Erythroblast (primary cell): ENCODE measurements at regions not wholly inside any gene's neighbourhood (a gene's known extent, or its start where the extent isn't known, plus 50 kb on each side); places are given as distances from the start of the nearest gene placed in this dataset.

ENCODE experiments used
- GATA1 ChIP-seq: IDR thresholded peaks from 2 replicates; pipeline ENCODE4 v1.6.1; 2011; ENCODE audit warnings: low read depth, mild to moderate bottlenecking, control low read depth, low read length, moderate library complexity
- POLR2A ChIP-seq: IDR thresholded peaks from 2 replicates; pipeline ENCODE4 v1.6.1; 2011; ENCODE audit warnings: mild to moderate bottlenecking, low read length

GRCh38 chr3:6679510-6679909, 181.4 kb upstream of the GRM7 start:
- TF ChIP-seq POLR2A (no peak), GATA1 (no peak)
